ENCODE measurements at regions not wholly inside any gene's neighbourhood (a gene's known extent, or its start where the extent isn't known, plus 50 kb on each side); places are given as distances from the start of the nearest gene placed in this dataset.

DNA sequence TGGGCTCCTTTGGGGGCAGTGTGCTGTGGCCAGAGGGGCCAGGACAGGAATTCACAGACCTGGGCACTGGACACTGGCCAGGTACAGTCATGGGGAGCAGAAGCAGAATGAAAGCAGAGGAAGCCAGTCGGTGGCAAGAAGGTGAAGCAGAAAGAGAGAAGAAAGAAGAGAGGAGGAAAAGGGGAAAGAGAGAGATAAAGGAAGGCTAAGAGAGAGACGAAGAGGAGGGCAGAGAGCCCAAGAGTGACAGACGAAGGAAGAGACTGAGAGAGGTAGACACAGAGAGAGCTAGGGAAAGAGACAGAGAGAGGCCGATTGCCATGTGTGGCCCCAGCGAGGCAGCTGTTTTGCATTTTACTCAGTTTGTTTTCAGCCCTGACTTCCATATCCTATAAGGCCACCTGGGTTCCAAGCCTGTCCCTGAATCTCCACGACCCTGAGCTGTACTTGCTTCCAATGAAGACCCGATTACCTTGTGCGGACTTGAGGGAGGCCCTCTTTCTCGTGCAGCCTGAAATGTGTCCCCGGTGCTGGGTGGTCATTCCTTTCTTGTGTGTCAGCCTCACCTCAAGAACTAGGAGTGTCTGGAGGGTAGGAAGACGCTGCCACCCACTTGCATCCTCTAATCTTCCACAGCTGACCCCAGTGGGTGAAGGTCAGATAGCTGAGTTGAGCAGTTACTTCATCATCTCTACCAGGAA, 73.9 kb downstream of the LSM3 start:
- TF ChIP-seq CTCF (conservative IDR thresholded peaks at IDR 0.05; ENCODE audit: low read depth, low read length): no peak
- TF ChIP-seq CEBPB (IDR thresholded peaks at IDR 0.05; ENCODE audit: low read depth, low read length): no peak
- TF ChIP-seq CHD1 (IDR thresholded peaks at IDR 0.05; ENCODE audit: low read depth, low read length): no peak
- no peak for TF ChIP-seq FOS (IDR thresholded peaks at IDR 0.05; ENCODE audit: low read depth, low read length)
- no peak for TF ChIP-seq RFX5 (IDR thresholded peaks at IDR 0.05; ENCODE audit: low read depth, low read length)
- TF ChIP-seq POLR2A (IDR thresholded peaks at IDR 0.05; ENCODE audit: low read depth, low read length): no peak
- no peak for TF ChIP-seq USF2 (IDR thresholded peaks at IDR 0.05; ENCODE audit: low read depth, low read length)
- no peak for TF ChIP-seq SMC3 (IDR thresholded peaks at IDR 0.05; ENCODE audit: low read depth, low read length)
- TF ChIP-seq BHLHE40 (IDR thresholded peaks at IDR 0.05; ENCODE audit: low read depth, low read length): no peak
- TF ChIP-seq RCOR1 (IDR thresholded peaks at IDR 0.05; ENCODE audit: insufficient replicate concordance, low read length): no peak
- no peak for TF ChIP-seq MAZ (IDR thresholded peaks at IDR 0.05; ENCODE audit: borderline replicate concordance, low read depth, low read length)
- TF ChIP-seq MXI1 (IDR thresholded peaks at IDR 0.05; ENCODE audit: borderline replicate concordance, low read depth, low read length): no peak
